GM21515 (cell line): ENCODE measurements at regions not wholly inside any gene's neighbourhood (a gene's known extent, or its start where the extent isn't known, plus 50 kb on each side); places are given as distances from the start of the nearest gene placed in this dataset.

Experiments used
- ATAC-seq: cut with Tn5 transposase; IDR thresholded peaks from one replicate; pipeline ENCODE4 v1.9.1; 2021; ENCODE audit not compliant: unreplicated experiment

DNA sequence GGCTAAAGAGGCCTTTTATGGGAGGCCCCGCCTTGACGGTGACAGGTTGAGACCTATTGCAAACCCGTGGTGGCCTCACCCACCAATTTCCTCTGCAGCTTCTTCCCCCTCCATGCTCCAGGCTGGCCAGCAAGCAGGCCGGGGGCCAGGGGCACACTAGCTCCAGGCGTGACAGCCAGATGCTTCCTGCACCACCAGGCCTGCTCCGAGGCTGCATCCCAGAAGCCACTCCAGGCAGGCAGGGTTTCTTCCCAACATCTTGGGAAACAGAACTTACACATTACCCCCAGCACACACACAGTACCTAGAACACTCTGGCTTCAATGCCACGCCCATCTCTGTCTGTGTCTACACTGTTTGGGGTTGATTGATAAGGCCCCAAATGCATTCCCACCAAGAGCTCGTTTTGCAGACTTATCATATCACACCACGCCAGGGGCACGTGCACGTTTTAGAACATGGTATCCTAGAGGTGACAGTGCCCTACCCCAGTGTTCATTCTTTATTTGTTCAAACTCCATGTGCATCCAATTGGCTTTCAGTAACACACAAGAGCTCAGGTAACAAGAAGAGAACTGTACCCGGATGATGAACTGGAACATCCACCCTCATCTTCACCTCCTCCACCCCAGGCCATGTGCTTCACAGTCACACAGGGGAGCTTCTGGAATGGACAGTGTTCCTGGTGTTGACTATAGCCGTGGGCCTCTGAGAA, 221.4 kb upstream of the RREB1 start:
- ATAC-seq: no peak

DNA sequence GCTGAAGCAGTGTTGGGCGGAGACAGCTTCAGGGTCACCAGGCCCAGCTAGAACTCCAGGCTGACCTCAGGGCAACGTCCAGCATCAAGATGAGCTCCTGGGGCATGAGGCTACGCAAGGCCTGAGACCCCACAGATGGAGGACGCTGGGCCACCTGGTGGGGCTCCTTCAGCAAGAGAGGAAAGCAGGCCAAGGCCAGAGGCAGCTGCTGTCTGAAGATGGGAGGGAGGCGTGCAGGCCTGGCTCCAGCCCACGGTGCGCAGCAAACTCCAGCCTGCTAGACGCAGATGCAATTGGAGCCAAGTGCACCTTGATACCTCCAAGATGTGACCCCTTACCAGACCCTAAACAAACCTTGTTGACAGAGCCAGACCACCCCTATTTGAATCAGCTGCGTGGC, 220.9 kb upstream of the RREB1 start:
- no peak for ATAC-seq

DNA sequence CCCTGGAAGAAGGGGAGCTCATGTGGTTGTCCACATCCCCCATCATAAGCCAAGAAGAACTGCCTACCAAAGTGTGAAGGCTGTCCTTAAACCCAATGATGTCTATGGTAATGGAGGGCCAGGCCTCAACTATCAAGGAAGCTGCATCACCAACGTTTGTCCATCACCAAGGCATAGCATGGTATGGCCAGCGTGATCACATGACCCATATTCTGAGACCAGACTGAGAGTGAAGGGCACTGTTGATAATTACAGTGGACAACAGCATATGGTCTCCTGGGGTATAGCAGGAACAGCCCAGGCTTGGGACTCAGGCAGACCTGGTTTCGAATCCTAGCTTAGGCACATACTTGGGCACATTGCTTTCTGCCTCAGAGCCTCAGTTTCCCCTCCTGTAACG, 218.2 kb upstream of the RREB1 start:
- ATAC-seq: no peak

DNA sequence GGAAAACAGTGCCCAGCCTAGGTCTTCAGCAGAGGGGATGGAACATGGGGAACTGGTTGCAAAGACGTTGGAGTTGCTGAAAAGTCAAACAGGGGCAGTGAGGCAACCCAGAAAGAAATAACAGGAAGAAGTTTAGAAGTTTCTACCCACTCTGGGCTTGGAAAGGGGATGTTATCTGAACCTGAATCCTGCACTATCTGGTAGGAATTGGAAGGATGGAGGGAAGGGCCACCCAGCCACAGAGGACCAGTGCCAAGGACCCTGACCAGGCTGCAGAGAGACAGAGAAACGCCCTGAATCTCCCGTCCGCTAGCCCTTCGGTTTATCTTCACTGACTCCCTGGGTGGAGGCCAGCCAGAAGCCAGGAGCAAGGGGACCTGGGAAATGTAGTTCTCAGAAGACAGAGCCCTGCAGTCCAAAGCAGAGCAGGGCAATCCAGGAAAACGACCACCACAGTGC, 217.3 kb upstream of the RREB1 start:
- ATAC-seq: no peak

DNA sequence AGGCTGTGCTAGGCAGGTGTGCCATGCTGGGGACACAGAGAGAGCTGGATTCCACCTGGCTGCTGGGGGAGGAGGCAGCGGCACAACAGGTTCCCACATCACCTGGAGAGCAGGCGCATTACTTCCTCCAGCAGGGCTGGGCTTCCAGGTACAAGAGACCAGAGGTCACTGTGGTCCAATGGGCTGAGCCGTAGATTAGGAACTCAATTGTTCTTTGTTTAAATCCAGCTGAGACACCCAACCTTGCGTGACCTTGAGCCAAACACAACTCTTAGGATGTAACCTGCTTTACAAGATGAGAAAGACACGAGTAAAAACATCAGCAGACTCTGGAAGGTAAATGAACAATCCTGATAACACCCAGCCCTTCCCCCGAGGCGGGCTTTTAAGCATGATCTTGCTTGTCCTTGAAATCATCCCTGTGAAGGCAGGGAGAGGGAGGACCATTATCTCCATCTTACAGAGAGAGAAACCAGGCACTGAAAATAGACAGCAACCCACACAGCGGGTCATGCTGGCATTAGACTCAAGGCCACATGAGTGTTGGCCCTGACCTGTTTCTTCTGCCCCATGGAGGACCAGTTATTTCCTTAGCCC, 216.5 kb upstream of the RREB1 start:
- no peak for ATAC-seq

DNA sequence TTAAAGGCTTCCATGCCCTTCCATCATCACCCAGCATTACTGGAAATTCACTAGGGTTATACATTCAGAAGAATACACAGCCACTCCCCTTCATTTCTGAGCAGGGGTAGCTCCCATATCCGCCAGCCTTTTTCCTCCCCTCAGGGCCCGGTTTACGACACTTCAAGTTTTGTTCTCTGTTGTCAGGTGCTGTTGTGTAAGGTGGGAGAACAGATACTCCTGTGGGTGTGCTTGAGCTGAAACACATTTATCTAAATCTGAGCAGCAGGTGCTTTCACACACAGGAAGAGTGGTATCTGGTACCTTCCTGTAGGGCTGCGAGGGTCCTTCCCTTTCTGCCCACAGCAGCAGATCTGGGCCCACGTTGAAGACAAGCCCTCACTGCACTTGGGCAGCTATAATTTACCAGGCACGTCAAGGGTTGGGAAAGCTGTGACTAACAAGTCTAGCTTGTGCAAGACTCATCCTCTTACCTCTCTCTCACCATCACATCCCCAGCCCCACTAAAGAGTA, 215.8 kb upstream of the RREB1 start:
- ATAC-seq: no peak

DNA sequence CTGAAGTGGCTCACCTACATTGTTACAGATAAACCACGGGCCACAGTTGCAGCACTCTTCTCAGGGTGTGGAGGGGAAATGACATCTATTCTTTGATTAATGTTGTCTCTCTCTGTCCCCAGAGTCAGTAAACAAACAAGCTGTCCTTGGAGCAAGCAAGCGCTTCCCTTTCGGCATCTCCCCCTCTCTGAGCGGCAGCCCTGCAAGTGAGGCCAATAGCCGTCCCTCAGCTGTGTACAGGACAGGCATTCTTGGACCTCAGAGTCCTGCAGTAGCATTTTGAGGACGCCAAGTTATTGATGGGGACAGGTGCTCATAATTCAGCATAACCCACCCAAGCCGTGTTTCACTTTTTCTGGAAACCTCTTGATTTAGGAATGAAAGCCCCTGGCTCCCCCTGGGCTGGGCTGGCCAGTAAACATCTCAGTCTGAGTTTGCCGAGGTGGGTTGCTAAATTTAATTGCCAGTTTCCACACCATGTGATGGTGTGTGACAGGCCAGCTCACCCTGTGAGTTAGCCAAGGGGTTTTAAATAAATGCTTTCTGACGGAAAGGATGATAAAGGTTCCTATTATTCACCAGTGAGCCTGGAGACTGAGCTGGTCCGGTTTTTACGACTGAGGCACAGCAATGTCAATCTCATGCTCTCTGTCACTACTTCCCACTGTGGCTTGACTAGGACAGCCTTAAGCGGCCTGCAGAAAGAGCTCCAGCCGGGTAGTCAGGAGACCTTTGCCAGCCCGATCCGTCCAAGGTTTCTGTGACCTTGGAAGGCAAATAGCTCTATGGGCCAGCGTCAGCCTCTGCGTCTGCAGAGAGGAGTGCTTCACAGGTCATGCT, 214.8 kb upstream of the RREB1 start:
- ATAC-seq: no peak

DNA sequence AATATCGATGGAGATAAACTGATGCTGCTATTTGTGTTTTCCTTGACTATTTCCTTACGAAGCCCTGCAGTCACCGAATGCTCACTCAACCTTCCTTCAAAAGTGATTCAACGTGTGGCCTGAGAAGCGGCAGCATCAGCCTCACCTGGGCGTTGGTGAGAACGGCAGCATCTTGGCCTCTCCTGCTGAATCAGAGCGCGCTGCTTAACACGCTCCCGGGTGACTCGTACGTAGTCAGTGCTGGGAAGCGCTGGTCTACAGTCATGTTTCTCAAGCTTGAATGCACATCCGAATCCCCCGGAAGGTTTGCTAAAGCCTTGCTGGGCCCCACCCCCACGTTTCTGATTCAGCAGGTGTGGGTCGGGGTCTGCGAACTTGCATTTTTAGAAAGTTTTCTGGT, 214.1 kb upstream of the RREB1 start:
- no peak for ATAC-seq

DNA sequence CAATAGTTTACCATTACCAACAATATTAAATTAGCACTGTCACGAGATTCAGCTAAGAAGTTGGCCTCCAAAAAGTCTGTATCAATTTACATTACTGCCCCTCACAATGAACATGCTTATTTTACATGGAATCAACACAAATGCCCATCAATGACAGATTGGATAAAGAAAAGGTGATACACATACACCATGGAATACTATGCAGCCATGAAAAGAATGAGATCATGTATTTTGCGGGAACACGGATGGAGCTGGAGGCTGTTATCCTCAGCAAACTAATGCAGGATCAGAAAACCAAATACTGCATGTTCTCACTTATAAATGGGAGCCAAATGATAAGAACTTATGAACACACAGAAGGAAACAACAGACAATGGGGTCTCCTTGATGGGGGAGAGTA, 211.8 kb upstream of the RREB1 start:
- no peak for ATAC-seq

DNA sequence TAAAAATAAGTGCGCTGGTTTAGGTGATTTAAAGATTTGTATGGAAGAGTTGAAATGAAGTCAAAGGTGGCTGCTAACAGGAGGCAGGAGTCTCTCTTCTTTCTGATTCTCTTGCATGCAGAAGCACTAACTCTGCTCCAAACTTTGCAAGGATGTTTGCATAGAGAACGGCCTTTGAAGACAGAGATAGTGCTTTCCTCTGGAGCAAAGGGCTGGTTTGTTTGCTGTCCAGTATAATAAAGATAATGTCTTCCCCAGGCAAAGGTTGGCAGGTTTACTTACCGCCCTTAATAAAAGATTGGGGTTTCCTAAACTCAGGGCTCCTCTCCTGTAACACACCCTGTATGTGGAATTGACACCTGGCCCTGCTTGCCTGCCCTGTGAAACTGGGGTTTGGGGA, 210.6 kb upstream of the RREB1 start:
- no peak for ATAC-seq

DNA sequence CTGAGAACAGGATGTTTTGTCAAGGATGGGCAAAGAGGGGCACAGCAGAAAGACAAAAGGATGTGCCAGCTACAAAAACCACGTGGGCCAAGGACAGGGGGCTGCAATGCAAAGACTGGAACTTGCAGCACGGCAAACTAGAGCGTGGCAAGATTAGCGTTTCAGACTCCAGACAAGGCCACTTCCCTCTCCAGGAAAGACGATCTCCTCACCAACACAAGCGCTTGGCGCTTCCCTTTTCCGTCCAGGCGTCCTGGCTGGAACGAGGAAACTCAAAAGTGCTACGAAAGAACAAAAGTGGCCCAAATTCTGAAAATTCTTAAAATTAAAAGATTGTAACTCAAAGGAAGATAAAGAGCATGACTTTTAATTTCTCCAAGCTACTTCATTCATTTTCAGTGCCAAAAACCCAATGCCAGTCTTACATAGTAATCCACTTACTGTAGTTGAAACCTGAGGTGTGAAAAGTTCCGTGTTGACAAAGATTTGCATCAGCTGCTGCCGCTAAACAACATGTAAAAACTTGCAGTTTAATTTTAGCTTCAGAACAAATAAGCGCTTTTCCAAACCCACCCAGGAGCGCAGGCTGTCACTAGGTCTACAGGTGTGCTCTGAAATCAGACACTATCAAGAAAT, 207.1 kb upstream of the RREB1 start:
- no peak for ATAC-seq

DNA sequence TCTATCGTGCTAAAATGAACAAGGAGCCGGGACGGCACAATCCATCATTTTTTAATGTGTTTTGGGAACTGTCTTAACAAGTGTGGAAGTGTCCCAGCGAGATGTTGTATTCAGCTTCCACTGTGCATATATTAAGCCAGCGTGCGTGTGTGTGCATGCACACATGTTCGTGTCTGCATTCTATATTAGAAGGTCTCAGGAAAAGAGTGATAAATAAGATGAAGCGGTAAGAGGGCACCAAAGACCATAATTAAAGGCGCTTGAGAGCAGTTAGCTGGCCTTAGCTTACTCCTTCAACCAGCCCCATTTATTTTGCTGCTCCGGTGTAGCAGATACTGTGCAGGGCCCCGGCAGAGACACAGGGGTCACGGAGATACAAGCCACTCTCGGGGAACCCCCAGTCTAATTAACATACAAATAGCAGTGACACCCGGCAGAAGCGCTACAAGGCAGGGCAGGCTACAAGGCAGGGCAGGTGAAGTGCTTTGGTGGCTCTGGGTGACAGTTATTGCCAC, 206.5 kb upstream of the RREB1 start:
- no peak for ATAC-seq

DNA sequence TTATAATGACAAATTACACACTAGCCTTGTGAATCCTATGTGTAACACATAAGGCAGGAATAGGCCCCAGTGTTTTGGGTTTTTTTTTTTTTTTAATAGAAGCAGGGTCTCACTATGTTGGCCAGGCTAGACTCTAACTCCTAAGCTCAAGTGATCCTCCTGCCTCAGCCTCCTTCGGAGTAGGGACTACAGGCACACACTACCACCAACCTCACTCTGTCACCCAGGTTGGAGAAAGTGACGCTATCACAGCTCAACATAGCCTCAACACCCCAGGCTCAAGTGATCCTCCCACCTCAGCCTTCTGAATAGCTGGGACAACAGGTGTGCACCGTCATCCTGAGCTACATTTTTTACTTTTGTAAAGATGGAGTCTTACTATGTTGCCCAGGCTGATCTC, 205.8 kb upstream of the RREB1 start:
- ATAC-seq: no peak

DNA sequence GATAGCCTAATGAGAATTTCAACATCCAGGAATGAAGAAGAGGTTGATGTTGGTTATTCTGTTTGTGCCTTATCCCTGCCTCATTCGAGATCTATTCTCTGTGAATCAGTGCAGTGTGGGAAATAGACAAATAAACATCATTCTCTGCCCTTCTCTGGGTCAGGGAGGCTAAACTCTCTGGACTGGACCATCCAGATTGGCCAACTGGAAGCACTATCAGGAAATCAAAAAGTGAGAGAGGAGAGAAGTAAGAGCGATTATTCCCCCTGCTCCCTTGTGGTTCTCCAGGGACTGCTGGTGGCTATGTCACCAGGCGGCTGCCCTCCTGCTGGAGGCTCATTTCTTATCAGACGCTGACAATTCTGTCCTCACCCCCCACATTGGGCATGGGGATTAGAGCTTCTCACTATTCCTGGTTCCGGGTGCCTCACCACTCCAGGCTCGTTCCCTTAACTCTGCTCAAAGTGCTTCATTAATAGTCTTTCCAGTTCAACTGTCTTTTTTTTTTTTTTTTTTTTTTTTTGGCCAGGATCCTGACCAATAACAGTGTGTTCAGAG, 201.7 kb upstream of the RREB1 start:
- ATAC-seq: no peak

DNA sequence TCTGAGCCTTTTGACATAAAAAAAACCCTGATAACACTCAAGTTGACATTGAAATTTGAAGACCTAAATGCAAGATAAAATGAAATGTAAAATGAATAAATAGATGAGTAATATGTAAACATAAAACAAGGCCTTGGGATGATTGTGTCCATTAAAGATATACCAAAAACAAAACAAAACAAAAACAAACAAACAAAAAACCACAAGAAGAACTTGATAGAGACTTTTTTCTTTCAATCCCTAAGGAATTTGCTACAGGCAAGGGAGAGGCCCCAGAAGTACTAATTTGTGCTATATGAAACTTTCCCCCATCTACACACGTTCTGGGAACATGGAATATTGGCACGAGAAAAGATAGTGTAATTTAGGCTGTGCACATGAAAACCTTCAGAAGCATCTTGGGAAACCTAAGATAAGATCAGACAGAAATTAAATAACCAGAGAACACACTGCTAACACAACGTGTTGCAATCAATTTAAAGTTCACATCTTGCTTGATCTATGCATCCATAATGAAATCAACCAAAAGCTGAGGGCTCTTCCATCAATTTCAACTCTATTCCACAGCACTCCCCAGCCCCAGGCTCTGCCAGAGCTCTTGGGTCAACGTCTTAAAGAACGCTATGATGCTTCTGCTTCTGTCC, 201.1 kb upstream of the RREB1 start:
- no peak for ATAC-seq

DNA sequence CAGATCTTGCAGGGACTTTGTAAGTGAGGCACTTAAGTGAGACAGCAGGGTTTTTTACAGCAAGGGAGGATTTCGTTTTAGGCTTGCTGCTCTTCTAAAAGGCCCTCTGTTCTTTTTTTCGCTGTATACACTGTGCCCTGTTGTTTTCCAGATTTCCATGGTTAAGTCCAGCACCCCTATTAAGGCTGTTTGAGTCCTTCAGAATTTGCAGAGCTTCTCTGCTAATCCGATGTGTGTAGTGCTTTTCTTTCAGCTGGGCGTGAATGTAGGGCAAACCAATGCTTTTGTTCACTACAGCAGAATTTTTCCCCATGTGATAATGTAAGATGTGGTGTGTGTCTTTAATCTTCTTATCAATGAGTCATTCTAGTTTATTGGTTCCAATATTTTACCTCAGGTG, 200.5 kb upstream of the RREB1 start:
- ATAC-seq: no peak

DNA sequence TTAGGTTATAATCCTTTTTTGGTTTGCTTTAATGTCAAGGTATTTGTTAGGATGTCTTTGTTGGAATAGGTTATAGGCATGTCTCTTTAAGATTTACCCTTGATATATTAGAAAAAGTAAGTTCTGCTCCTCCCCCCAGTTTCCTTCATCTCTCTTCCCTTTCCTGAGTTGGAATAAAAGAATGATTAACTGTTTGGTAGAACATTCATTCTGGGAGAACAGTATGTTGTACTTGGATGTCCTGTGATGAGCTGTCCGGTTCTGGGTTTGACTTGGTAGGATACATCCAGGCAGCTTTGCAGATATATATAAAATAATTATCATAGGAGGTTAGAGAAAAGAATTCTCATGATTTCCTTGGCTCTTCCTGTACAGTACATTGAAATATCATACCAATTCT, 199.6 kb upstream of the RREB1 start:
- ATAC-seq: no peak

DNA sequence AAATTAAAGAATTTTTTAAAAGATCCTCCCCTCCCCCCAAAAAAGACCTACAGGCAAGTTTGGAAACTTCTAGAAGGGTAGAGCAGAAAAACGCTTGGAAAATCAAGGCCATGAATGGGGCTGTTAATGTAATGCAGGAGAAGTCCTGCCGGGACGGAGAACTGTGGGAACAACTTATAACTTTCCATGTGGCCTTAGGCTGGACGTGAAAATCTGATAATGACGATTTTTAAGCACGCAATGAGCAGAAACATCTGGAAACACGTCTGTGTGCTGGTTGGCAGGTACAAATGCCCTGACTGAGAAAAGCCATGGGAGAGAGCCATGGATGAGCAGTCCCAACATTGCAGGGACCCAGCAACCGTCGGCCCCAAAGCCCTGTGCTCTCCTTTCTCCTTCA, 198.7 kb upstream of the RREB1 start:
- no peak for ATAC-seq

DNA sequence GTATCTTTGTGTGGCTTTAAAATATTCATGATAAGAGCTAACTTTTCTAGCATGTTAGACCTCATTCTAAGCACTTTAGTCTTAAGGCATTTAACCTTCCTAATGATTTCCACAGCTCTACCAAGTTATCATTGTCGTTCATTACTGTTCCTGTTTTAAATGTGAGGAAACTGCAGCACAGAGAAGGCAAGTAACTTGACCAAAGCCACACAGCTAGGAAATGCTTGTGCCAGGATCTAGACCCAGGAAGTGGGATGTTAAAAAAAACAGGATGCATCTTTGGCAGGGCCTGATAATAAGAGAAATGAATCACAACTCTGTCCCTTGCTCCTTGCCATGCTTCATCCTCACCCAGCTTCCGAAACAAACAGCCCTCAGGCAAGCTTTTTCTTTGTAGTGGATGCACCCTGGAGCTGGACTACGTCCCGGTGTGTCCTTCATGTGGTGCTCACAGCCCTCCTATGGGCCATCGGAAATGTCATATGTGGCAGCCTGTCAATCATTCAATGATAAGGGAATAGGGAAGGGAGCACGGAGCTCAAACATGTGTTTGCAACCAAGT, 196.9 kb upstream of the RREB1 start:
- no peak for ATAC-seq

DNA sequence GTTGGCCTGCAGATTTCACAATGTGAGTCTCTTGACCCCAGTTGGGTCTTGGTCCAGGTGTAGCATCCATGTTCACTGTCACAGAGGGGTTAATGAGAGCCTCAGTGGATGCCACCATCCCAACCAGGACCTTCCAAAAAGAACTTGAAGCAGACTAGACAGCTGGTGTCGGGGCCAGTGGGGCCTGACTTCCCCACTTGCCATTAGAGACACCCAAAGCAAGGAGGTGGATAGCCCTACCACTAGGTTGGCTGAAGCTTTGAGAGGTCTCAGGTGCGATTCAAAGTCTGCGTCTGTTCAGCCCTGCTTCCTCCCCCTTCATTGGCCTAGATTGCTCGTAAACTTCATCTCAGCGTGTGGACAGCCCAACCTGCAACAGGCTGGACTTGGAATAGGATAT, 196.4 kb upstream of the RREB1 start:
- no peak for ATAC-seq
